OCI-LY7 (cell line): ENCODE measurements at regions not wholly inside any gene's neighbourhood (a gene's known extent, or its start where the extent isn't known, plus 50 kb on each side); places are given as distances from the start of the nearest gene placed in this dataset.

Experiments used
- BruUV-seq: library from RNA; stranded (reverse); fragments of 400-500 nt; replicated peaks from 2 replicates; lab custom pipeline; 2021; lab: Mats Ljungman, UMichigan
- CTCF ChIA-PET: fragments of 300-600 bp; sonication (Branson Sonifier 250); formaldehyde crosslinking; loops from one replicate; lab custom pipeline; 2022; ENCODE audit warnings: antibody characterized with exemption; ENCODE audit not compliant: unreplicated experiment; lab: Charles Lee
- POLR2A ChIA-PET: fragments of 300-600 bp; sonication (Branson Sonifier 250); formaldehyde crosslinking; loops from one replicate; lab custom pipeline; 2022; ENCODE audit warnings: antibody characterized with exemption; lab: Charles Lee
- DNase-seq: peaks from one replicate; pipeline ENCODE4 v3.0.0-alpha.2; 2015; ENCODE audit warnings: low spot score
- H2AFZ ChIP-seq: fragments of 200-600 bp; sonication (generic), shearing (Covaris generic); 2 replicates; pipeline ENCODE4 v1.6.1; 2014; ENCODE audit warnings: mild to moderate bottlenecking, antibody characterized with exemption, low read length, moderate library complexity
- H3K27ac ChIP-seq: fragments of 200-600 bp; sonication (generic); 2 replicates; pipeline ENCODE4 v1.5.1; 2014; ENCODE audit warnings: mixed run types, low read depth, mild to moderate bottlenecking, moderate library complexity, low read length, inconsistent platforms; ENCODE audit not compliant: poor library complexity, severe bottlenecking
- H3K36me3 ChIP-seq: fragments of 200-600 bp; sonication (generic); 2 replicates; pipeline ENCODE4 v1.6.1; 2014; ENCODE audit warnings: mild to moderate bottlenecking, antibody characterized with exemption, low read length, moderate library complexity, mixed read lengths; ENCODE audit not compliant: insufficient read depth
- H3K4me1 ChIP-seq: fragments of 200-600 bp; sonication (generic); 2 replicates; pipeline ENCODE4 v1.5.1; 2014; ENCODE audit warnings: mild to moderate bottlenecking, low read length; ENCODE audit not compliant: insufficient read depth, poor library complexity, severe bottlenecking
- H3K4me2 ChIP-seq: fragments of 200-600 bp; sonication (generic); 2 replicates; pipeline ENCODE4 v1.6.1; 2014; ENCODE audit warnings: mild to moderate bottlenecking, low read length
- H3K4me3 ChIP-seq: fragments of 200-600 bp; sonication (generic); 2 replicates; pipeline ENCODE4 v1.5.1; 2014; ENCODE audit warnings: mild to moderate bottlenecking, low read depth, low read length; ENCODE audit not compliant: poor library complexity, severe bottlenecking
- H3K79me2 ChIP-seq: fragments of 200-600 bp; sonication (generic); 2 replicates; pipeline ENCODE4 v1.6.1; 2016; ENCODE audit warnings: low read depth, mild to moderate bottlenecking, low read length, moderate library complexity, mixed read lengths; ENCODE audit not compliant: insufficient read depth
- H3K9me2 ChIP-seq: fragments of 200-600 bp; sonication (generic); 2 replicates; pipeline ENCODE4 v1.6.1; 2016; ENCODE audit warnings: mild to moderate bottlenecking, low read length, mixed read lengths; ENCODE audit not compliant: insufficient read depth
- H3K9me3 ChIP-seq: fragments of 200-600 bp; sonication (generic); 2 replicates; pipeline ENCODE4 v1.6.1; 2014; ENCODE audit warnings: mild to moderate bottlenecking, mixed run types, low read length, mixed read lengths
- H4K20me1 ChIP-seq: fragments of 200-600 bp; sonication (generic); 2 replicates; pipeline ENCODE4 v1.6.1; 2014; ENCODE audit warnings: mild to moderate bottlenecking, antibody characterized with exemption, low read length, moderate library complexity, mixed read lengths; ENCODE audit not compliant: insufficient read depth
- CTCF ChIP-seq: fragments of 200-600 bp; sonication (generic); conservative IDR thresholded peaks from 2 replicates; pipeline ENCODE4 v1.5.1; 2014; ENCODE audit warnings: mild to moderate bottlenecking, antibody characterized with exemption, low read length, moderate library complexity, mixed read lengths
- EZH2phosphoT487 ChIP-seq: fragments of 200-600 bp; sonication (generic); IDR thresholded peaks from 2 replicates; pipeline ENCODE4 v1.6.1; 2018; ENCODE audit warnings: low read depth, borderline replicate concordance, mild to moderate bottlenecking, mixed run types, antibody characterized with exemption, low read length, moderate library complexity, mixed read lengths
- intact Hi-C: fragments of 100-400 bp; cut with micrococcal nuclease; formaldehyde crosslinking; loops from one replicate; pipeline ENCODE4 v1.10.0; 2022; ENCODE audit not compliant: unreplicated experiment

- TF ChIP-seq EZH2phosphoT487 (no peak), CTCF (no peak)
- peak overlapping the region; percentile 80 for H3K27ac ChIP-seq
- no peaks in the 10 kb centered on the region for H3K36me3 ChIP-seq
- no TSS peak for BruUV-seq
- intact Hi-C loops, result loop anchor here (1.0 to 2.0 kb wide), 2 partner anchors 18 to 42 kb away; no protein-coding TSS in a partner anchor
- peak overlapping the region; percentile 79 for H2AFZ ChIP-seq
- peak overlapping the region; percentile 76 for H3K4me2 ChIP-seq
- no peaks in the 10 kb centered on the region for H4K20me1 ChIP-seq
- no peaks in the 10 kb centered on the region for H3K79me2 ChIP-seq
- H3K4me1 ChIP-seq, result peaks cover 73% of the 10 kb centered on the region
- ChIA-PET CTCF (interaction anchor here (0.5 to 2.2 kb wide), 2 partner anchors 69 to 109 kb away, joined by 6 to 7 read pairs; no protein-coding TSS in a partner anchor), POLR2A (interaction anchor here (0.5 to 5.1 kb wide), 15 partner anchors 8 to 185 kb away, joined by 3 to 99 read pairs (median 5); no protein-coding TSS in a partner anchor)
- H3K9me2 ChIP-seq, result no peaks in the 10 kb centered on the region
- H3K9me3 ChIP-seq, result no peaks in the 10 kb centered on the region
- H3K4me3 ChIP-seq, result no peak overlapping the region
- DNase-seq, result no peak
These were observed 182.2 kb downstream of the BCL11A start for GRCh38 chr2:60371219-60371618.

GRCh38 chr2:60370814-60371213 is 182.6 kb downstream of the BCL11A start:
- Histone ChIP-seq H4K20me1 (no peaks in the 10 kb centered on the region), H3K9me2 (no peaks in the 10 kb centered on the region), H3K4me1 (peaks cover 77% of the 10 kb centered on the region), H2AFZ (peak overlapping the region; percentile 79), H3K4me2 (peak overlapping the region; percentile 76), H3K9me3 (no peaks in the 10 kb centered on the region), H3K27ac (peak overlapping the region; percentile 80), H3K4me3 (peak overlapping the region; percentile 48), H3K79me2 (no peaks in the 10 kb centered on the region), H3K36me3 (no peaks in the 10 kb centered on the region)
- BruUV-seq, result no TSS peak
- DNase-seq, result peak; percentile 64
- ChIA-PET CTCF (interaction anchor here (2.2 kb wide), 1 partner anchor 69 kb away, joined by 7 read pairs; no protein-coding TSS in a partner anchor), POLR2A (interaction anchor here (0.5 to 5.1 kb wide), 15 partner anchors 9 to 185 kb away, joined by 3 to 99 read pairs (median 4); no protein-coding TSS in a partner anchor)
- intact Hi-C loops, result loop anchor here (1.0 to 2.0 kb wide), 2 partner anchors 18 to 42 kb away; no protein-coding TSS in a partner anchor
- no peak for TF ChIP-seq CTCF
- no peak for TF ChIP-seq EZH2phosphoT487

GRCh38 chr2:60368456-60368855 is 185.0 kb downstream of the BCL11A start:
- POLR2A ChIA-PET, result interaction anchor here (0.7 to 5.1 kb wide), 8 partner anchors 10 to 132 kb away, joined by 3 to 99 read pairs (median 5); no protein-coding TSS in a partner anchor

More at GRCh38 chr2:60368456-60368855, 185.0 kb downstream of the BCL11A start:
- TF ChIP-seq CTCF, result no peak
- no peak for TF ChIP-seq EZH2phosphoT487
- DNase-seq, result no peak
- H3K27ac ChIP-seq, result peak overlapping the region; percentile 85
- peak overlapping the region; percentile 36 for H3K4me2 ChIP-seq
- H2AFZ ChIP-seq, result peak overlapping the region; percentile 23; the same call in 1 of the 2 replicates
- H4K20me1 ChIP-seq, result no peaks in the 10 kb centered on the region
- BruUV-seq, result no TSS peak
- CTCF ChIA-PET, result no interaction called here
- intact Hi-C loops, result loop anchor here (5.0 kb wide), 1 partner anchor 114 kb away; no protein-coding TSS in a partner anchor
- peaks cover 96% of the 10 kb centered on the region for H3K4me1 ChIP-seq
- no peaks in the 10 kb centered on the region for H3K79me2 ChIP-seq
- no peak overlapping the region for H3K4me3 ChIP-seq
- no peaks in the 10 kb centered on the region for H3K36me3 ChIP-seq
- H3K9me3 ChIP-seq, result no peaks in the 10 kb centered on the region
- no peaks in the 10 kb centered on the region for H3K9me2 ChIP-seq
